GM20000 (cell line): ENCODE measurements at regions not wholly inside any gene's neighbourhood (a gene's known extent, or its start where the extent isn't known, plus 50 kb on each side); places are given as distances from the start of the nearest gene placed in this dataset.

Experiments
- DNase-seq: peaks from one replicate; pipeline ENCODE4 v3.0.0; 2012; ENCODE audit warnings: low spot score
- TF ChIP-seq, protein P1 (sequence below): IDR thresholded peaks from 2 replicates; pipeline ENCODE4 v1.5.1; 2012; ENCODE audit warnings: mild to moderate bottlenecking, control low read depth; ENCODE audit errors: extremely low read depth, missing control alignments

DNA sequence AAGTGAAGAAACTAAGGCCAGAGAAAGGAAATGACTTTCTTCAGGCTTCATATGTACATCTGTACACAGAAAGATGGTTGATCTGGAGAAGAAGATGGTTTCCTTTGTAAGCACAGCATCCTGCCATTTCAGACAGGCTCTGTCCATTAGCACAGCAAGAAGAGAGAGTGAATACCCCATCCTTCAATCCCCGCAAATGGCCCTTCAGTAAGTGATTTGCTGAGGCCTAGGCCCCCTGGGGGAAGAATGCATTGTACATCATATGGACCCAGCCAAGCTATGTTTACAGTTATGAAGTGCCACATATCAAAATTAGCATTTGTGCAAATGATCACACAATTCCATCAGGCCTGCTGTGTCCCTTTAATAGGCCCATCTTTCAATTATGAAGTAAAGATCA is 657.4 kb downstream of the BRINP1 start:
- DNase-seq, result no peak
- TF ChIP-seq, protein P1, sequence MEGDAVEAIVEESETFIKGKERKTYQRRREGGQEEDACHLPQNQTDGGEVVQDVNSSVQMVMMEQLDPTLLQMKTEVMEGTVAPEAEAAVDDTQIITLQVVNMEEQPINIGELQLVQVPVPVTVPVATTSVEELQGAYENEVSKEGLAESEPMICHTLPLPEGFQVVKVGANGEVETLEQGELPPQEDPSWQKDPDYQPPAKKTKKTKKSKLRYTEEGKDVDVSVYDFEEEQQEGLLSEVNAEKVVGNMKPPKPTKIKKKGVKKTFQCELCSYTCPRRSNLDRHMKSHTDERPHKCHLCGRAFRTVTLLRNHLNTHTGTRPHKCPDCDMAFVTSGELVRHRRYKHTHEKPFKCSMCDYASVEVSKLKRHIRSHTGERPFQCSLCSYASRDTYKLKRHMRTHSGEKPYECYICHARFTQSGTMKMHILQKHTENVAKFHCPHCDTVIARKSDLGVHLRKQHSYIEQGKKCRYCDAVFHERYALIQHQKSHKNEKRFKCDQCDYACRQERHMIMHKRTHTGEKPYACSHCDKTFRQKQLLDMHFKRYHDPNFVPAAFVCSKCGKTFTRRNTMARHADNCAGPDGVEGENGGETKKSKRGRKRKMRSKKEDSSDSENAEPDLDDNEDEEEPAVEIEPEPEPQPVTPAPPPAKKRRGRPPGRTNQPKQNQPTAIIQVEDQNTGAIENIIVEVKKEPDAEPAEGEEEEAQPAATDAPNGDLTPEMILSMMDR, result no peak

DNA sequence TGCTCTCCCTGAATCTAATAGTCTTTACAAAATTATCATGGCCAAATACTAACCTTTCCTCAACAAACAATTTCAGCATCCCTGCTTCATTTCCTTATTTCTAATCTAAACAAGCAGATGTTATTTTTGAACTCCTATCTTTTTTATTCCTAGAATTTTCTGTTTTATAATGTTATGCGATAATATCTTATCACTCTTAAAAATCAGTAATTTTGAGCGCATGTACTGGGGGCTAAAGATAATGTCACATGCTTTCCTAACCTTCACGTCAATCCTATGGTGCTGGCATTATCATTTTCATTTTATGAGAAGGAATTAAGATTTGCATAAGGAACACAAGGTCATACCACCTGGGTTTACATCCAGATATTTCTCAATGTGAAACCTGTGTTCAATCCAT is 648.0 kb downstream of the BRINP1 start:
- no peak for DNase-seq

DNA sequence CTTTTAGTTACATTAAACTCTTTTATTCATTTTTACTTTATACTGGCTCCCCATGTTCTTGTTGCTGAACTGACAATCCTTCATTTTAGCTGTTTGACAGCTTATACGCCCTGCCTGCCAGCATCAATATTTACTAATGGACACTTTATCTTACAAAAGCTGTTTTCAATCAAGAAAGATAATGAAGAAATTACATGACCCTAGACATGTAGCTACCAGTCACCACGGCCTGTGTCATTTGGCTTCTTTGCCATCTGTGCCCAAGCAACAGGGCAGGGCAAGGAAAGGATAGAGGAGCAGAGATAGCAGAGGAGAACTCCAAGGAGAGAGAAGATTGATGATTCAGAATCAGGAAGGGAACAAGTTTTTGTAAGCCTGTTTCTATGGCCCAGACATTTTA is 647.3 kb downstream of the BRINP1 start:
- TF ChIP-seq, protein P1, result no peak
- DNase-seq, result no peak

More for the DNA sequence above, 648.0 kb downstream of the BRINP1 start:
- TF ChIP-seq, protein P1, result no peak

DNA sequence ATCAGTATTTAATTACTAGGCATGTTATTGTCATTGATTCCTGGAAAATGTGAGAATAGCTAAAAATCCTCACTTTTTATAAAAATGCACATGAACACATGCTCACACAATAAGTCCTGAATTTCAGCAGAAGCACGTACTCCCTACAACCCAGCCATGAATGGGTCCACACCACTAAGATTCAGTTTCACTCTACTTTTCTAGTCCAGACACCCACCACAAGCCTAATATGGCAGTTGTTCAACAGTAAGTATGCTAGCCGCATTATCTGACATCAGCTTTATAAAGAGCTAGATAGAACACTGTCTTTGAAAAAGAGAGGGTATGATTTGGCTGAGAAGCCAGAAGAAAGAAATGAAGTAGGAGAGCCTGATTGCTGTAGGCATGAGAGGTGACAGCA is 639.3 kb downstream of the BRINP1 start:
- TF ChIP-seq, protein P1, result no peak
- DNase-seq, result no peak

DNA sequence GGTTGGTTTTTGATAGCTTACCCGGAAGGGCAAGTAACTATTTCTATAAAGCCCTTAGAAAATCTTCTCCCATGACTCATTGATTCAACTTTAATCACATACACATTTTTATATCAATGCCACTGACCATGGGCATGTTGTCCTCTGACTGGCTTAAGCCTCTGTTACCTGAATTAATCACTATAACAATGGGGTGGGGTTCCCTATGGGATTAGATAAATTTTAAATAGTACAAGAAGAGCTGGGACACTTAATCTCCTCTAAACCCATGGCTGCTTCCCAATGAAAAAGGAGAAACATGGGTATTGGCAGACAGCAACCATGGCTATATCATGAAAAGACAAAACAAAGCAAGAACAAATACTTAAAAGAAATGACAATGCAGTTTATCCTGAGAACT is 636.2 kb downstream of the BRINP1 start:
- DNase-seq, result no peak
- TF ChIP-seq, protein P1, result no peak

DNA sequence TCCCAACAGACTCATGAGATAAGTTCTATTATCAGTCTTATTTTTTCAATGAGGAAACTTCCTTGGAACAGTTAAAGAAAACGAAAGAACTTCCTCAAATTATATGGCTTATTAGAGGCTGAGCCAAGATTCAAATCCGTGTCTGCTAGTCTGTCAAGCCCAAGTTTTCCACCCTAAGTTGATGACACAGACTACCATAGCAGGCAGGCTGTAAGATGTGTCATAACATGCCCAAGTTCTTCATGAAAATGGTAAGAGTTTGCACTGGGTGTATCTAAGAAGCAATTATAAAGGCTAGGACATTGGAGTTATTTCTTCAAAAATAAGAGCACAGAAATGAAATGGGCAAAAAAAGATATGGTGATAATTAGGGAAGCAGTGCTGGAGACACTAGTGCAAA is 634.5 kb downstream of the BRINP1 start:
- no peak for DNase-seq
- TF ChIP-seq, protein P1, result no peak

DNA sequence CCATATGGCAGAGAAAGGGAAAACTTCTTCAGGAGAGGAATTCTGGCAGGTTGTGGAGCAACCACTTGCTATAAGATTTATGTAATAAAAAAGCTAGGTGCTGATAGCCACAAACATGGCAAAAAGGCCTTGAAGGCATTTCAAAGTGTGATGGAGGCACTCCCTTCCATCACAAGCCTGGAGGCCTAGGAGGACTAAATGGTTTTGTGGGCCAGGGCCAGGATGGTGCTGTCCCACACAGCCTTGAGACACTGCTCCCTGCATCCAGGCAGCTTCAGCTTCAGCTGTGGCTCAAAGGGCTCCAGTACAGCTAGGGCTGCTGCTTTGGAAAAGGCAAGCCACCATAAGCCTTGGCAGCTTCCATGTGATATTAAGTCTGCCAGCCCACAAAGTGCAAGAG is 632.8 kb downstream of the BRINP1 start:
- TF ChIP-seq, protein P1, result no peak
- DNase-seq, result no peak
